DMS 273 (cell line): ENCODE measurements at regions not wholly inside any gene's neighbourhood (a gene's known extent, or its start where the extent isn't known, plus 50 kb on each side); places are given as distances from the start of the nearest gene placed in this dataset.
A peak's percentile ranks its signal among the peaks of the same experiment; 100 is the strongest.
"Not testable (repeated sequence)": the region's sequence is repeated elsewhere in the genome, so short reads cannot be mapped to it uniquely, and the experiment has no call there.

Experiments used
- DNase-seq: peaks from one replicate; lab custom pipeline; 2025; ENCODE audit not compliant: unreplicated experiment; lab: John Stamatoyannopoulos, UW

GRCh38 chr3:10653866-10654611, 148.7 kb upstream of the ATP2B2 start:
- DNase-seq, result no peak

GRCh38 chr3:10655105-10655504, 149.7 kb upstream of the ATP2B2 start:
- peak; percentile 64 for DNase-seq

DNA sequence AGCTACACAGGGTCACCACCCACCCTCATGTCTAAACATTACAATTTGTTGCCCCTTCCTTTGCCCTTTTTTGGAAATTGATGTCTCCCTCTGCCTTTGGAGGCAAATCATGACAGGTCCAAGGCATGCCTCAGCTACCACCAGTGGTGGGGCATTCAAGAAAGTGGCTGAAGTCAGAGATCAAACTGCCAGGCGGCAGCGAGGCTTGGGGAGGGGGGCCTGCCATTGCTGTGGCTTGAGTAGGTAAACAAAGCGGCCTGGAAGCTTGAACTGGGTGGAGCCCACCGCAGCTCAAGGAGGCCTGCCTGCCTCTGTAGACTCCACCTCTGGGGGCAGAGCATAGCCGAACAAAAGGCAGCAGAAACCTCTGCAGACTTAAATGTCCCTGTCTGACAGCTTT, 152.0 kb upstream of the ATP2B2 start:
- not testable (repeated sequence) for DNase-seq

DNA sequence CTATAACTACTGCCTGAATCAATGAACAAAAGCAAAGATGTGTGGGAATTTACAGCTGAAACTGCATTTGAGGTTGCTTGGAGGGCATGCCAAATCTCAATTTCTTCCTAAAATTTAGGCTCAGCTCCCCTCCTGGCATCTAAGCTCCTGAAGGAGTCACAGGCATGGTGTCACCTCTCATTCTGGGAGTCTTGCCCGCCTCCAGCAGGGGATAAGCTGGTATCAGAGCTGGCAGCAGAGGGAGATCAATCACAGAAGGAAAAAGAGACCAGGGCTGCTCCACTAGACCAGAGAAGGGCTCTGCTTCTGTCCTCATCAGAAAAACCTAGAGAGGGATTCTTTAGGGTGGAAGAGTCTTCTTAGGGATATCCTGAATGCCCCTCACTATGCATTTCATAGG, 150.4 kb upstream of the SLC6A11 start:
- peak; percentile 9 for DNase-seq

- DNase-seq, result peak; percentile 13
Observed at GRCh38 chr3:10666621-10667020, 149.4 kb upstream of the SLC6A11 start.

DNA sequence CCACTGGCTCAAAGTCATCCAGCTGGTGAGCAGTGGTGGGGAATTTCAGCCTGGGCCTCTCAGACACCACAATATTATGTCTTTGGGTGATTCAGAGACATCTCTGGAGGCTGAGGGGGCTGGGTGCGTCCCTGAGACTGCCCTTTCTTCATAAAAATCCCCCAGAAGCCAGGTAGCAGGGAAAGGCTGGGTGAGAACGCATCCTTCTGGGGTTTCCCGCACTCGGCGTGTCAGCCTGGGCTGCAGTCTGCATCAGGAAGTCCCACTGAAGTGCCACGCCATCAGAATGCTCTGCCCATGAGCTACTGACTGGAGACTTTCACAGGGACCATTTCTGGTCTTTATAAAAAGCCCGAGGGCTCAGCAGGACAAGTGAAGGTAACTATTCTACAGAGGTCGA, 148.8 kb upstream of the SLC6A11 start:
- DNase-seq, result no peak

DNA sequence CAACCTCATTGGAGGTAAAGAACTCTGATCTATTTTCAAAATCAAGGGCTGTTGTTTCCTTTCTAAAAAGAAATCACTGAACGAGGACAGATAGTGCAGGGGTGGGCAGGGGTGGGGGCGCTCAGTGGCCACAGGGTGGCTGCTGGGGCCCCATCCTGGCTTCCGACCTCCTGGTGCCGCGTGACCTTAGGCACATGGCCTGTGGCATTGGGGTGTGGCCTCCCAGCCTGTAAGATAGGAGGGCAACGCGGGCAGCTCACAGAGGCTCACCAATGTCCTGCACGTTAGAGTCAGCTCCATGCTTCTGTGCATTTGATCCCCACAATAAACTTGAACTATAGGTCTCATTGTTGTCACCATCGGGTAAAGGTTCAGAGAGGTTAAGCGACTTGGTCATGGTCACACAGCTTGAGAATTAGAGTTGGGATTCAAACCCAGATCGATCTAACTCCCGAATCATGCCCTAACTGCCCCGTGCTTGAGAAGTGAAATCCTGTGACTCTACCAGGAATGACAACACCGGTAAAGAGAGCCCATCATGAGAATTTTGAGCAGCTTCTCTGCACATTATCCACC, 148.0 kb upstream of the SLC6A11 start:
- DNase-seq, result no peak

- no peak for DNase-seq
Observed at GRCh38 chr3:10669490-10670048, 146.5 kb upstream of the SLC6A11 start.

GRCh38 chr3:10672422-10672821, 143.6 kb upstream of the SLC6A11 start:
- DNase-seq, result no peak

- DNase-seq, result no peak
Observed at GRCh38 chr3:10674578-10674977, 141.4 kb upstream of the SLC6A11 start.

- DNase-seq, result no peak
Observed at GRCh38 chr3:10676905-10677304, 139.1 kb upstream of the SLC6A11 start.

GRCh38 chr3:10678796-10679376, 137.1 kb upstream of the SLC6A11 start:
- DNase-seq, result no peak

DNA sequence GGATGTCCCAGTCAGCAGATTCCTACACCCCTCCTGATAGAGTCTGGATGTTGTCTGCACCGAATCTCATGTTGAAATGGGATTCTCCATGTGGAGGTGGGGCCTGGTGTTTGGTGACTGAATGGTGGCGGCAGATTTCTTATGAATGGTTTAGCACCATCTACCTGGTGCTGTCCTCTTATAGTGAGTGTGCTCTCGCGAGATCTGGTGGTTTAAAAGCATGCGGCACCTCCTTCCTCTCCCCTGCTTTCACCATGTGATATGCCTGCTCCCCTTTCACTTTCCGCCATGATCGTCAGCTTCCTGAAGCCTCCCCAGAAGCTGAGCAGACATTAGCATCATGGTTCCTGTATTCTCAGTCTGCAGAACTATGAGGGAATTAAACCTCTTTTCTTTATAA, 135.2 kb upstream of the SLC6A11 start:
- DNase-seq, result no peak

- DNase-seq, result no peak
Observed at GRCh38 chr3:10682692-10683091, 133.3 kb upstream of the SLC6A11 start.

GRCh38 chr3:10683106-10683505, 132.9 kb upstream of the SLC6A11 start:
- no peak for DNase-seq

- no peak for DNase-seq
Observed at GRCh38 chr3:10688126-10688525, 127.9 kb upstream of the SLC6A11 start.

DNA sequence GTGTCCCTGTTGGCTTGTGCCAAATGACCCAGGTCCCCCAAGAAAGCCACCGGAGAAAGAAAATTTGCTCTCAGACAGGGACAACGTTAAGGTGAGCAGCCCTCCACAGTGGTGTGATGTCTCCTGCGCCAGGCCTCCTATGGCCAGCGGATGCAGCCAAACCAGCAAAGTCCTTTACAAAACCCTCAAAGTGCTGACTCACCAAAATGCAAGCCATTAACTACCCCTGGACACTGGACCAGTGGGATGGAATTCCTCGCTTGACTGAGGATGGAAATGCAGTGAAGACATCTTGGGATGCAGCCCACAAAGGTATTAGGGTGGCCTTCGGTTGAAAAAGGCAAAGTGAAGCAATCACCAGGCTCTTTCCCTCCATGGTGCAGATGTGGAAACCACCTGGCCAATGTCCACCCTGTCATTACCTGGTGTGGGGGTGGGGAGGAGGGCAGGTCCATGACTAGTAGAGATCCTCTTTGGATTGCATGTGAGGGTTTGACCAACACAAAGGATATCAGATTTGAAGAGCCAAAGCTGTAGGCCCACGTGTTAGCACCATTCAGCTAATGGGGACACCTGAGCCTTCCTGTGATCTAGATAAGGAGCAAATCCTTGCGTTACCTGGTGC, 127.4 kb upstream of the SLC6A11 start:
- DNase-seq, result no peak

DNA sequence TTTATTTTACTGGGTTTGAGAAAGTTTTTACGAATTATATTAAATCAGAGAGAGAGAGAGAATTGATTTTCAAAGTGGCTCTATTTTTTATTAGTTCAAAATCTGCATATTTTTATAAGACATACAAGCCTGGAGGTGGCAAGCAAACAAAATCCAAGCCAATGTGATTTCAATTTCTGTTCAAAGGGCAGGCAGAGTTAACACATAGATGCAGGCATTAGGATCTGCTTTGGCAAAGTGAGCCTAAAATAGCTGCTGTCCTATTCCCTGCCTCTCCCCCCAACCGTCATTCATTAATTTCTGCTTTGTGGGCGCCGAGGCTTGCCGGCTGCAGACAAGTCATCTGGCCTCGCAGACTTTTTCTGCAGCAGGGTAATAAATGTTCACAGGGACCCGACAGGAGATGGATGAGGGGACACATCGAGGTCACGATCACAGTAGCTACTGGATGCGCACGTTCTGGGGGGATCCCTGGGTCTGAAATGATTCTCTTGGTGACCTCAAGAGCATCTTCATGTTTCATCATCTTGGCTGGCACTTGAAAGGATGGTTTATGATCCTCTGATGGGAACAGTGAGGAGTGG, 123.9 kb upstream of the SLC6A11 start:
- no peak for DNase-seq

GRCh38 chr3:10693457-10693856, 122.6 kb upstream of the SLC6A11 start:
- peak; percentile 21 for DNase-seq

- DNase-seq, result no peak
Observed at GRCh38 chr3:10694179-10694578, 121.8 kb upstream of the SLC6A11 start.

DNA sequence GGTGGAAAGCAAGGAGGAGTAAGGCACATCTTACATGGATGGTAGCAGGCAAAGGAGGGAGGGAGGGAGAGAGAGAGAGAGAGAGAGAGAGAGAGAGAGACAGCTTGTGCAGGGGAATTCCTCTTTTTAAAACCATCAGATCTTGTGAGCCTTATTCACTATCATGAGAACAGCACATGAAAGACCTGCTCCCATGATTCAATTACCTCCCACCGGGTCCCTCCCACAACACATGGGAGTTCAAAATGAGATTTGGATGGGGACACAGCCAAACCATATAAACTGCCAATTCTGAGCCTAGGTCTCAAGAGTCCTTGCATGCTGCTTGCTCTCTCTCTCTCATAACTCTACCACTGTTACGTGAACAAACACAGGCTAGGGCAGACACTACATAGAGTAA, 120.8 kb upstream of the SLC6A11 start:
- DNase-seq, result not testable (repeated sequence)
